GM18907 (cell line): ENCODE measurements at regions not wholly inside any gene's neighbourhood (a gene's known extent, or its start where the extent isn't known, plus 50 kb on each side); places are given as distances from the start of the nearest gene placed in this dataset.

Source experiments
- ATAC-seq: cut with Tn5 transposase; IDR thresholded peaks from one replicate; pipeline ENCODE4 v1.9.1; 2021; ENCODE audit warnings: mild to moderate bottlenecking, moderate library complexity; ENCODE audit not compliant: unreplicated experiment

DNA sequence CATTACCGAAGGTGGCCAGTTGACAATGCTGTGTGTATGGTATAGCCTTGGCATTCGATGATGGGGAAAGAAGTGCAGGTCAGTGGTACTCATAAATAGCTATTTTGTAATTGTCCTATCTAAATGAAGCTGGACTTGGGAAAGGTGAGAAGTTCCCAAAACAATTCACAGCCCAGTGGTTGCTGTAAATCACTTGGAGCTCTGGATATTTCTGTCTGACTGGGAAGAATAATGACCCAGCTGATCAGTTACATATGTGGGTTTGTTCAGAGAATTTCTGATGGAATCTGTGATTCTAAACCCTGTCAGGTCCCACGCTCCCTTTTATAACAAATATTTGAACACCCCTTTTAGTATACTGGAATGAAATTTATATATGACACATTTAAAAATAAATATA is 133.9 kb upstream of the PFN2 start:
- ATAC-seq: no peak

DNA sequence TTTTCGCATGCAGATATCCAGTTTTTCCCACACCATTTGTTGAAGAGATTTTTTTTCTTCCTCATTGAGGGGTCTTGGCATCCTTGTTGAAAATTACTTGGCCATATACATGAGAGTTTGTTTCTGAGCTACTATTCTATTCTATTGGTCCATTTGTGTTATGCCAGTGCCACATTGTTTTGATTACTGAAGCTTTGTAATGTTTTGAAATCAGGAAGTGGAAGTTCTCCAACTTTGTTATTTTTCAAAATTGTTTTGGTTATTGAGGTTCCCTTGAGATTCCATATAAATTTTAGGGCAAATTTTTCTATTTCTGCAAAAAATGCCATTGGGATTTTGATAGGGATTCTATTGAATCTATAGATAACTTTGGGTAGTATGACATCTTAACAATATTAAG is 130.3 kb upstream of the PFN2 start:
- ATAC-seq: no peak

DNA sequence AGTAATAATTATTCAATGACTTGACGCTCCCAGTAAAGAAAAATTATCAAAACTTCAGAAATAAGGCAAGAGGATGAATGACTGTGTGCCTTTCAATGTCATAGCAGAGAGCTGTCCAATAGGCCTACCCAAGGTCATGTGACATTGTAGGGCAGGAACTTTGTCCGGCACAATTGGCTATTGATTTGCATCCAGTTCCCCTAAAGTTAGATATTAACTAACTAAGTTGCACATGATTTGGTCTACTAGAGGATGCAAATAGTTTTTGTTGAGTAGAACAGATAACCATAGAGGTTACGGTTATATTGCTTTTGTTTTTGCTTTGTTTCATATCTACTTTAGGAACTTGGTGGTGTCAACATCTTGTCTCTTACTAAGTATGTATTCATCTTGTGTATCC is 127.9 kb upstream of the PFN2 start:
- ATAC-seq: peak; percentile 50

DNA sequence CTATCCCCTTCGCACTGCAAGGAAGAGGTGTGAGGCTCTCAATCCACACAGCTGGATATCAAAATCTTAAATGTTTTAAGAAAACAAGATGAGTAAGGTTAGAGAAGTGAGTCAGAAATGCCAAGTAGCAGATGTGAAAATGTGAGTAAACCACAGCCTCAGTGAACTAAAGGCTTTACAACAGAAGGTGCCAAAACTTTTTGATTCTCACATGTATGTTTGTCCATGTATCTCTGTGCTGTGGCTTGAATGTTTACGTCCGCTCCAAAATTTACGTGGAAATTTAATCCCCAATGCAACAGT is 126.8 kb upstream of the PFN2 start:
- no peak for ATAC-seq

DNA sequence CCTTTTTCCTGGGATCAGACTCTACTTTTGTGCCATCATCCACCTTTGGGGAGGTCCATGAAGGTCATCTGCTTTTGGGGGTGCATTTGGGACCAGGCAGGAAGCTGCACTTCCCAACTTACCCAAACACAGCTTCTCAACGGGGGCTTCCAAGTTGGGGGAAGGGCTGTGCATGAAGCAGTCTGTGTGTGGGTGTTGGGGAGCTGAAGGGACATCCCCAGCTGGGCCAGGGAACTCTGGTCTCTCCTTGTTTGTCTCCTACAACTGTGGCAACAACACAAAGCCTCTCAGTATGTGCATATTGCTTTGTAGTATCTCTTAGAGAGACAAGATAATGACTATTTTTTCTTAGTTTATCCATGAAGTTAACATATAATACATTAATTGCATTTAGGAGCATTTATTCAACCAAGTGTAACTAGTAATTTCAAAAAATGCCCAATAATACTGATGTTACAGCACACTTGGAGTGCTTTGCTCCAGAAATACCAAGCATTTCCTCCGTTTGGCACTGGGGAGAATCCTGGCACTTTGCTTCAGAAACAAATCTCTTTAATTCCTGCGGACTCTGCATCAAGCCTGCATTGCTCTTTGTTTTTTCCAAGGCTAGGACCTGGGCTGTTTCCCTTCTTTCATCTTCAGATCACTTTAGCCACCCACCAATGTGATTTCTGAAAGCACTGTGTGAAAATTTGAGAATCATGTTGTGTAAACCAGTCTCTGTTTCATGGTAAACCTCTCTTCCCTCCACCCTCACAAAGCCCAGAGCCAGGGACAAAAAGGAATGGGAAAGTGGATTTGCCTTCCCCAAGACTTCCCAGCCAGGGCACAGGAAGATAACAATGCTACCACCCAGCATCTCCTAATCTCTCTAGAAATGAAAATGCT is 126.2 kb upstream of the PFN2 start:
- no peak for ATAC-seq

DNA sequence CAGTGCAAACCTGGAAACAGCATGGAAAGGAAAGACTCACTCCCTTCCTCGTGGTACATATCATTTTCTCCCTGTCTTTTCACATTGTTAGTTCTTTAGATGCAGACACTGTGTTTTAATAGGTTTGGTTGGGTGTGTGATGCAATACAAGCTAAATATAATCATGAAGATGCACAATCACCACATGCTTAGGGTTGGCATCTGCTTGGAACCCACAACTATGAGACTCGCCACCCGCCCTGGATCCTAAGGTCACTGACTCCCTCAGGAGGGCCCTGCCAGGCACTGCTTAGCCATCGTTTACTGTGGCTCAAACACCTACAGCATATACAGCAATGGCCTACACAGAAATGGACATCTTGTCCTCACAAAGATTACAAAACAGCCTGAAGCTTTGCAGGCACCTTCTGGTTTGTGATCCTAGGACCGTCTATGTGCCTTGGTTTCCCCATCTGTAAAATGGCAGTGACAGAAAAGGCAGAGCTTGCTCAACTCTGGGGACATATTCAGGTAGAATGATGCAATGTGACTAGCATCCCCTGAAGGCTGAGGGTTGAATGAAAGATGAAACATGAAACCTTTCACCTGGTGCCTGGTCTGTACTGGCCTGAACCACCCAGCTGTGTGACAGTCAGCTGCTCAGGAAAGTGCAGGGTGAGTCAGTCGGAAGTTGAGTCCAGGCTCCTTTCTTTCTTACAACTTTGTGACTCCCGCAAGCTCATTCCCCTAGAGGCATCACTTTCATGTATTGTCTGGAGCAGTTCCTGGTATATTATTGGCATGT is 123.6 kb upstream of the PFN2 start:
- ATAC-seq: no peak

DNA sequence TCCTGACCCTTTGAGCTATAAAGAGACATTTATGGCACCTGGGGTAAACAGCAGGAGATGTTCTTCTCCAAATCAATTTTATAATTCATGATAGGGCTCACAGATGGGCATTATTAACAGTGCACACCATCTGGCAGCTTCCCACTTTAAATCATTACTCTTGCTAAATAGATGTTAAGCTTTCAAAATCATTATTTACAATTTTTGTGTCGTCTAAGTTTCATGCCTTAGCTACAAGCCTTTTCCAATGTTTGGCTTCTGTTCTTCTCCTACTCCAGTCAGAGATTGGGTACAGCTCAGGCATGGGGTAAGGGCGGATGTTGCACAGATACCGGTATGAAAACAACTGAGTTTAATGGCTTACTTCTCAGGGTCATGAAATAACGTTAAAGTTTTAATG is 120.9 kb upstream of the PFN2 start:
- no peak for ATAC-seq

DNA sequence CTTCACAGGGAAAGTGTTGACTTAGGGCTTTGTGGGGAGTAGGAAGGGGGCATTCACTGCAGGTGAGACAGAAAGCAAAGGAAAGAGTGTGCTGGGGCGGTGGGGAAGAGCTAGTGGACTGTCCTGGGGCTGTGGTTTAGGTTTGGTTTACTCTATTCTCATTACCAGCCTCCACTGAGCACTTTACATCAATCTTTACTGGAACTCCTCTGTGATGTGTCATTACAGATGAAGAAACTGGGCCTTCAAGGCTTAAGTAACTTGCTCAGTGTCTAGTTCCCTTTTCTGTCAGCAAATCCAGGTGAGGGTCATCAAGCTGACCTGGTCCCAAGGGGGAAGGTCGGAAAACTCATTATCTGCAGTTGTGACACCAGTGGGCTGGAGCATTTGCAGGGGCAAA is 120.2 kb upstream of the PFN2 start:
- ATAC-seq: no peak

DNA sequence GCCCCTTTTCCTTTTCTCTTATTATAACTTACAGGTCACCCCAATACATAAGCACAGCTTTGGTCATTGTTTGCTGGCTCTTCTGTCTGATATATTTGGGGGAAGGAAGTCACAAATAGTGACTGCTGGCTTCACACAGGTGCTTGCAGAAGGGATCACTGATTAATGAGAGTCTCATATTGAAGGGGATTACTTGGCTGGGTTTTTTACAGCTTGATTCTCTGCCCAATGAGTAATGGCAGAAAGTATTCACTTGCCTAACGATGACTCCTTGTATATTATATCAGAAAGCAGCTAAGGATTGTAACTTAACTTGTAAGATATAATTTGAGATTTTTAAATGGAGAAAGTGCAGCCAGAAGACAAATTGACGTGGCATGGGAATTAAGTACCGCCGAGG is 119.3 kb upstream of the PFN2 start:
- ATAC-seq: no peak

DNA sequence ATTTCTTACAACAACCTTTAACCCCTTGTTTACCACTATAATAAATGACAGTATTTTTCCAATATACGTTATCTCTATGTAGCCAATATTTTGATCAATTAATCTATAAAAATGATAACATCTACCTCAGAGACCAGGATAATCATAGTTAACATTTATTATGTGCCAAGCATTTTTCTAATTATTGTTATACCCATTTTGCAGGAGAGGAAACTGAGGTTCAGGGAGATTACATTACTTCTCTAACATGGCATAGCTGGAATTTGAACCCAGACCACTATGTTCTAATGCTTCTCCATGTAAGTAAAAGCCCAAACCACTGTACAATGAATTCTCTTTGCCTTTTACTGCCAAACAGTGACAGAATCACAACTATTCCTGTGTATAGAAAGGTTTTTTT is 113.4 kb upstream of the PFN2 start:
- no peak for ATAC-seq

DNA sequence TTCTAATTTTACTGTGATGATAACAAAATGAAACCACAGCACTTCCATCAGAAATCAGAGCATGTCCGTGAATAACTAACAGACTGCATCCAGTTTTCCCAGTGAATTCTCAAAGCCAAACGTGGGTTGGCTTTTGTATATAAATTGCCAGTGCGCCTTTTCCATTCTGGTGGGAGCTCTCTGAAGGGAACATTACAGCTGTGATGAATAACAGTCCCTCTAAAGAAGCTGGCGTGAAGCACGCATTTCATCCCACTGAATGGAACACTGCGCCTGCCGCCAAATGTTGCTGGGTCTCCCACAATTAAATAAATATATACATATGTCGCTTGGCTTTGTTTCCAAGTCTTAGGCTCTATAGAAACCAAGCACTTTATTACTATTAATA is 113.0 kb upstream of the PFN2 start:
- ATAC-seq: no peak

DNA sequence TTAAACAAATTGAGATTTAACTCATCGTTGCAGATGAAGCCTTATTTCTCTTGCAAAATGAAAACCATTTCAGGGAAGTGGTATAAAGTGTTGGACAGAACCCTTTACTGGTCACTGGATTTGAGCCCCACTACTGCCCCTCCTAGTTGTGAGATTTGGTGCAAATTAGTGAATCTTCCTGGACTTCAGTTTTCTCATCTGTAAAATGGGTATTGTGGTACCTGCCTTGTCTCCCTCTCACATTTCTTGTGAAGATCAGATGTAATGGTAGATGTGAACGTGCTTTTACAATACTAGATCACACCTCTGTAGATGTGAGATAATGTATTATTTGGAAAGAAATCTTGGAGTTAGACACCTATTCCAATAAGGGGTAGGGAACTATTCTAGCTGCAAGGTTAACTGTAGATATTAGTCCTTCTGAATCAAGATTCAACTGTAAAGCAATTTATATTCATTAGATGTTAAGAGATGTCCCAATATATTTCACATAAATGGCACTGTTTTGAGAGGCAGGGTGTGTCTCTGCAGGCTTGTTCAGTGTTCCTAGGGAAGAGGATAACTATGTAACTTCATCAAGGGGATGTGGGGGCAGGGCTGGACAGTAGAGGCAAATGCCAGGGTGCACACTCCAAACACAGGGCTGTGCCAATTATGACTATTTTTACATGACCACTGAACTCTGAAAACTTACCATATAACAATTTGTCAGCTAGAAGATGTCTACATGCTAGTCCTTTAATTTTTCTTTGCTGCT is 112.4 kb upstream of the PFN2 start:
- ATAC-seq: no peak

DNA sequence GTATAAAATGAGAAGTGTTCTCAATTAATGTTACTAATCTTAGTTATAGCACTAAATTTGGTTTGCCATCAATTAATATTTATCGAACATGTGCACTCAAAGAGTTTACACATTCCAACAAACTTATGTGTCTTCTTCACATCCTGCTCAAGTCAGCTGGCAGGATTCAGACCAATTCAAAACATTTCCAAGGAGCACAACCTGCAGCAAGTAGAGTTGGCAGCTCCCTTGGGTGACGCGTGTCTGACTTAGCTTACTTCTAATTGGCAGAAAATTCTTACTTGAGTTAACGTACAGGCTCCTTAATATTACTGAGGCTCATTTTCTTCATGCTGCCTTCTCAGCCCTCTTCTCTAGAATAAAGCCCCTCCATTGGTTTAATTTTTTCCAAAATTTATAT is 110.4 kb upstream of the PFN2 start:
- no peak for ATAC-seq

DNA sequence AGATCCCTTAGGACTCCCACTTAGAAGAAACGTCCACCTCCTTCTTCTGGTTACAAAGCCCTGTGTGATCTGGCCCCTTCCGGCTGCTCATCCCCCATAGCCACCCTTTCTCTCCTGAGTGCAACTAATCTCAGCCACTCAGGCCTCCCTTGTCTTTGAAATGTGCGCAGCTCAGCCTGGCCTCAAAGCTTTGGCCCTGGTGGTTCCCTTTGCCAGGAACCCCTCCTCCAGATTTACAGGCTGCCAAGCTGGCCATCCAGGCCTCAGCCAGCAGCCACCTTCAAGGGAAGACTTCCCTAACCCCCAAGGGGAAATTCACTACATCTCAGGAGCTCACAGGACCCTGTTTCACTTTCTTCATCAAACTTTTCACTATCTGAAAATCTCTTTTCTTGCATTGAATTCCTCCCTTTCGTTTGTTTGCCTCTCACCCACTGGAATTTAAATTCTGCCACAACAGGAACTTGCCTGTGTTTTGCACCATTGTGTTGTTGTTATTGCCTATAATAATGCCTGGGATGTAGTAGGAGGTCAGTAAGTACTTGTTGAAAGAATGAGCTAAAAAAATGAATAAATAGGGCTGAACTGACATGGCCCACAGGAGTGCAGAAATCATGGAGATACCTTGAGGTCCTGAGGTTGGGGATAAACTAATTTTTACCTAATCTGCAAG is 109.5 kb upstream of the PFN2 start:
- no peak for ATAC-seq

DNA sequence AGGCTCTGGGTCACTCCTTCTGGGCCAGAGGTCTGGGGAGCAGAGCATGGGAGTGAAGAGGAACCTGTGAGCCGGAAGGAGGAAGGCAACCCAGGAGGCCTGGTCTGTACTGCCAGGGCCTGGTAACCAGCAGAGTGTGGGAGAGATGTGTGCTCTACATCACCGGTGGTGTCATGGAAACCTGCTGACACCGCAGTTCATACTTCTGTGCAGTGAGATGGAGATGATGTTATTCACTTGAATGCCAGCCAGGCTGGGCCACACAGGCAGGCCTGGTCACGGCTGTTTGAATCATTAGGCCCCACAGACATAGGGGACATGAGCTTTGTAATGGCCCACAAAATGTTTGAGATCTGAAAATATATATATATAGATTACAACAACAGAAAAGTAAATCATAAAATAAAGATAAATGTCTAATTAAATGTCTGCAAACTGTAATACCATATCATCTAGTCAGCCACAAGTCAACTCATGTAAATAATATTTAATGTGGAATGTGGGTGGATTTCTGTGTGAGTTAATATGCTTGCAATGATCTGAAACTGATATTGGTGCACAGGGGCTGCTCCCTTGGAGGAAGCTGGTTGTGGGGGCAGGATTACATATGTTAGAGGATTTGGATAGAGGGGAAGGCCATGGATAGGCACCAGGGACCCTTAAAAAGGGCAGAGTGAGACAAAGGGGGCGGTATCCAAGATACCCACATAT is 108.5 kb upstream of the PFN2 start:
- ATAC-seq: no peak

DNA sequence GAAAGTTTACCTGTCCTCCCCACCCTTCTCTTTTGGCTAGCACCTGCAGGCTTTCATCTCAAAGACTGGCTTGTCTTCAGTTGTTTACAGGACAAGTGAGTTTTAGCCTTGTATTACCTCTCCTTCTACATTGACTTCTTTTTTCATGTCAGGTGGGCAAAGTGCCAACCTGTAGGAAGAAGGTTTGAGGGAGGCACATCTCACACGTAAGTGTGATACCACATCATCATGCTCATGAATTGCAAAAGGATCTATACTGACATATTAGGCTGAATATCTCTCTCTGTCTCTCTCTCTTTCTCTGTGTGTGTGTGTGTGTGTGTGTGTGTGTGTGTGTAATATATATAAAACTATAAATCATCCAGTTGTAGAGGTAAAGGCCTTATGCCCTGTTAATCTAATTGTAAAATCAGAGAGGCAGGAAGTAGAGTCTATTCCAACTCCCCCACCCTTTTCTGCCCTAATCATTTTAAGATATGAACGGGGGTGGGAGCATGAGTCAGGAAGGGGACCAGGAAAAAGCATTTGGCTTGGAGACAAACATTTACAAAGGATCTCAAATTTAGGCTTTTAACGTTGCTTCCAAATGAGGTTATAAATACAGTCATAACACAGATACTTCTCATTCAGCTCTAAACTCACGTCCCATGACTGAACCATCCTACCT is 107.0 kb upstream of the PFN2 start:
- ATAC-seq: no peak

DNA sequence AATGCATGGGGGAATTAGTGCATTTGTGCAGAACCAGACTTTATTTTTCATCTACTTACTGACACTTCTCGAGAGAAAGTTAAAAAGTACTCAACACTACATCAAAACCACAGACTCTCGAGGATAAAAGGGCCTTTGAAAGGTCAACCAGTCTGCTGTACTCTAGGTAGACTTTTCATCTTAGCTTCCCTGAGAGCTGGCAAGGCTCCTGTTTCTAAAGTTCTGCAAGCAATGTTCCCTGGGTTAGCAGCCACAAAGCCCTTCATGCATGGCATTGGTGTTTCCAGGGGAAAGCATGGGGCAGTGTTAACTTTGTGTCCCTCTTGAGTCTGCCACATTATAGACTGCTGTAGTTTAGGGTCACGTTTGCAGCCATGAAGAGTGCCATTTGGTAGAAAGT is 106.4 kb upstream of the PFN2 start:
- ATAC-seq: no peak

DNA sequence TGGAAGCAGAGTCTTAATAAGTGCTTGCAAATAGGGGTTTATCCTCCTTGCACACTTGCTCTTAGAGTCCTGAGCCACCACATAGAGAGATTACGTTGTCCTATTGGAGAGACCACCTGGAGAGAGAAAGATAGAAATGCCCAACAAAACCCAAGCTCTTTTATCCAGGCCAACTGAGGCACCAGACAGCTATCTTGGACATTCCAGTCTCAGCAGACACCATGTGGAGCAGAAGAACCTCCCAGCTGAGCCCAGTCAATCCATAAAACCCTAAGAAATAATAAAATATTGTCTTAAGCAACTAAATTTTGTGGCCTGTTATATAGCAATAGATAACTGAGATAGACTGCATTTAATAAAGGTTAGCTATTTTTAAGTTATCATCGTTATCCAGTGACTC is 105.7 kb upstream of the PFN2 start:
- no peak for ATAC-seq

DNA sequence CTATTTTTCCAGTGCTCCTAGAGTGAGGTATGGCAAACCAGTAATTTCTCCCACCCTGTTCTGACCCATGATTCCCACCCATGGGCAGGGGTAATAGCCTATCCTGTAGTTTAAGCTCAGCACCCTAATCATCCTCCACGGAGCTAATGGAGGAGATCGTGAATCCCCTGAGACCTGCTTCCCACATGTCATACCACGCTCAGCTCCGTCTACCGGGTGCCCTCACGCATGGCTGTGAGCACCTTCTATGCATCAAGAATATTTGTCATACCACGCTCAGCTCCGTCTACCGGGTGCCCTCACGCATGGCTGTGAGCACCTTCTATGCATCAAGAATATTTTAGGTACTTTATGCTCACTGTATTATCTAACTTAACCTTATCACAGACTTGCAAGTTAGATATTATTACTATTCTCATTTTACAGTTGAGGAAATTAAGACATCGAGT is 104.7 kb upstream of the PFN2 start:
- ATAC-seq: no peak
